ENCODE measurements at regions not wholly inside any gene's neighbourhood (a gene's known extent, or its start where the extent isn't known, plus 50 kb on each side); places are given as distances from the start of the nearest gene placed in this dataset.

DNA sequence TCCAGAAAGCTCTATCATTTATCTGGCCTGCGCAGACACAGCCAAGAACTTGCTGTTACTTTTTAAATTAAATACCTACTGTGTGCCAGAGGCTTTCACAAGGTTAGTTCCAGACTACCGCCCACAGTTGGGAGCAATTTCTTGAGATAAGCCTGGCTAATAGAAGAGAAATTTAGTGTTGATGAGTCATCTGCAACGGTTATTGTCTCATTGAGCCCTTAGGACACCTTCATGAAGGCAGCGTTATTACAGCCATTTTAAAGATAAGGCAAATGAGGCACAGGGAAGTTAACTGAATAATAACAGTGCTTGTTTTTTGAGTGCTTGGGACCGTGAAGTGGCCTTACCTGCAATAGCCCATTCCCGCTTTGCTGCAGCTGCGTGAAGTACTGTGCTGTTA is 292.9 kb upstream of the MSX2 start:
- no peak for DNase-seq
- Histone ChIP-seq H3K4me1 (no peaks in the 10 kb centered on the region), H3K36me3 (no peaks in the 10 kb centered on the region), H3K27me3 (replicated peaks in 1 of 7) (peaks cover 0 to 33% (median 0%) of the 10 kb centered on the region in 7 donors), H3K9me3 (no peaks in the 10 kb centered on the region), H3K4me3 (no peak overlapping the region), H3K27ac (no peak overlapping the region)
- WGBS, 5 donors, result 82 to 94% (median 89%) methylated on average over 7 of the region's 7 CpGs
- intact Hi-C loops (cut with DNase I; ENCODE audit: low total_unique reads), result no loop called here
- TF ChIP-seq POLR2AphosphoS5 (IDR thresholded peaks at IDR 0.05), result no peak
- no peak for TF ChIP-seq POLR2A (IDR thresholded peaks at IDR 0.05)
- TF ChIP-seq, protein P1, sequence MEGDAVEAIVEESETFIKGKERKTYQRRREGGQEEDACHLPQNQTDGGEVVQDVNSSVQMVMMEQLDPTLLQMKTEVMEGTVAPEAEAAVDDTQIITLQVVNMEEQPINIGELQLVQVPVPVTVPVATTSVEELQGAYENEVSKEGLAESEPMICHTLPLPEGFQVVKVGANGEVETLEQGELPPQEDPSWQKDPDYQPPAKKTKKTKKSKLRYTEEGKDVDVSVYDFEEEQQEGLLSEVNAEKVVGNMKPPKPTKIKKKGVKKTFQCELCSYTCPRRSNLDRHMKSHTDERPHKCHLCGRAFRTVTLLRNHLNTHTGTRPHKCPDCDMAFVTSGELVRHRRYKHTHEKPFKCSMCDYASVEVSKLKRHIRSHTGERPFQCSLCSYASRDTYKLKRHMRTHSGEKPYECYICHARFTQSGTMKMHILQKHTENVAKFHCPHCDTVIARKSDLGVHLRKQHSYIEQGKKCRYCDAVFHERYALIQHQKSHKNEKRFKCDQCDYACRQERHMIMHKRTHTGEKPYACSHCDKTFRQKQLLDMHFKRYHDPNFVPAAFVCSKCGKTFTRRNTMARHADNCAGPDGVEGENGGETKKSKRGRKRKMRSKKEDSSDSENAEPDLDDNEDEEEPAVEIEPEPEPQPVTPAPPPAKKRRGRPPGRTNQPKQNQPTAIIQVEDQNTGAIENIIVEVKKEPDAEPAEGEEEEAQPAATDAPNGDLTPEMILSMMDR (IDR thresholded peaks at IDR 0.05 in 8 of 11, conservative IDR thresholded peaks at IDR 0.05 in 3 of 11), result no peak

DNA sequence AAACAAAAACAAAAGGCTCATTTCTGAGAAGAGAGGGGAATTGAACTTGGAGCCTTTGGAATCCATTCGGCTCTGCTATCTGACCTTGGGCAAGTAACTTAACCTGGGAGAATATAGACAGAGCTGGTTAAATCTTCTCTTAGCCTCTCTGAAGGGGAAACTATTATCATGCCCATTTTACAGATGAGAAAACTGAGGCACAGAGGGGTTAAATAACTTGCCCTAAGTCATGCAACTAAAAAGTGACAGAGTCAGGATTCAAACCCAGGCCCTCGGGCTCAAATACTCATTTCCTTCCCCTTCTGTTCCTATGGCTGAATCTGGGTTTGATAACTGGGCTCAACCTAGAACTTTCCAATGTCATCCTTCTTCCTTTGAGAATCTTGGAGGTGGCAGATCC is 291.3 kb upstream of the MSX2 start:
- WGBS, 5 donors, result 72 to 85% (median 78%) methylated on average over 2 of the region's 2 CpGs
- H3K27ac ChIP-seq, result no peak overlapping the region
- intact Hi-C loops (cut with DNase I; ENCODE audit: low total_unique reads), result no loop called here

DNA sequence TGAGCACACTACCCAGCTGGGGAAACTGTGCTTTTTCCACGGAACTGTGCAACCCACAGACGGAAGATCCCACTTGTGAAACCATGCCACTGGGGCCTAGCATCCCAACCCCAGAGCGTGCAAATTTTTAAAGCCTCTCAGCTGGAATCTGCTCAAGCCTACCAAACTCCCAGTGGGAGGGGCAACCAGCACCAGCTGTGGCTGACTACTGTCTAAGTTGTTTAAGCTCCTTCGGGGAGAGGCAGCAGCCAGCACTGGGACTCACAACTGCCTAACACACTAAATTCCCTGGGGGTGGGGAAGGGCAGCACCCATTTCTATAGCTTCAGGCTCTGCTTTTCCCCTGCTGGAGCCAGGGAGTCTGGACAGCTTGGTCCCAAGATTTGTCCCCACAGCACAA is 287.6 kb upstream of the MSX2 start:
- 72 to 81% (median 78%) methylated on average over 4 of the region's 4 CpGs for WGBS, 5 donors
- Histone ChIP-seq H3K27ac (no peak overlapping the region), H3K27me3 (replicated peaks in 1 of 7) (peaks cover 0 to 19% (median 0%) of the 10 kb centered on the region in 7 donors), H3K4me3 (no peak overlapping the region), H3K36me3 (no peaks in the 10 kb centered on the region), H3K9me3 (no peaks in the 10 kb centered on the region), H3K4me1 (no peaks in the 10 kb centered on the region)
- intact Hi-C loops (cut with DNase I; ENCODE audit: low total_unique reads), result no loop called here
- no peak for DNase-seq
- TF ChIP-seq POLR2AphosphoS5 (IDR thresholded peaks at IDR 0.05) (no peak), POLR2A (IDR thresholded peaks at IDR 0.05) (no peak)
- TF ChIP-seq, protein P1 (IDR thresholded peaks at IDR 0.05 in 8 of 11, conservative IDR thresholded peaks at IDR 0.05 in 3 of 11), result no peak

More for the DNA sequence above, 291.3 kb upstream of the MSX2 start:
- H3K9me3 ChIP-seq, result no peaks in the 10 kb centered on the region
- no peak for TF ChIP-seq POLR2AphosphoS5 (IDR thresholded peaks at IDR 0.05)
- H3K36me3 ChIP-seq, result no peaks in the 10 kb centered on the region
- peaks cover 0 to 38% (median 0%) of the 10 kb centered on the region in 7 donors for H3K27me3 ChIP-seq (replicated peaks in 1 of 7)
- no peaks in the 10 kb centered on the region for H3K4me1 ChIP-seq
- no peak for DNase-seq
- no peak overlapping the region for H3K4me3 ChIP-seq

DNA sequence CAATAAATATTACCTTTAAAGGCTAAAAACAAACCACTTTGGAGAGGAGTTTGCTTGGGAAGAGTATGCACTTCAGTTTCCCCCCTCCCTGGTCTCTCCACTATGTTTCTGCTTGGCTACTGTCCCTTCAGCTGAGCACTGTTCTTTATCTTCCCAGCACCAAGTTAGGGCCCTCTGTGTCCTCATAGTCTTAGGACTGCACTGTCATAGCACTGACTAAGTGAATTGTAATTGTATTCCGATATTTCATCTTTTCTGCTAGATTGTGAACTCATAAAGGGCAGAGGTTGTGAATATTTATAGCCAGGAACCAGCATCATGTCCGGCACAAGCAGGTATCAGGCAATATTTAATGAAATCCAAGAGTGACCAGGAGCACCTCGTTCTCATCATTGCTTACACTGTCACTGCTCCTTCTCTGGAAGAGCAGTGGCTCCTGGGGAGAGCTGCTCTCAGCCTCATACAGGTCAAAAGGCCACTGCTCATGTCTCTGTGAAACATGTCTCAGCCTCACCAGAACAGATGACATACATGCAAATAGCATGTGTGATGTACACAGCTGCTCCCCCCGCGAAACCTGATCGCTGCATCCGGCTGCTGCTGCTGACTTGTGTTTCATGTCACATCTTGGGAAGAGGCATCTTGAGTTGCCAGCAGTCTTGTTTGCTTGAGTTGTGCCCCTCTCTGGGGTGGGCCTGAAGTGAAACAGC is 279.7 kb upstream of the MSX2 start:
- DNase-seq, result no peak
- Histone ChIP-seq H3K9me3 (peaks cover 0 to 16% (median 0%) of the 10 kb centered on the region in 8 donors), H3K4me1 (no peaks in the 10 kb centered on the region), H3K36me3 (no peaks in the 10 kb centered on the region), H3K27ac (no peak overlapping the region), H3K4me3 (no peak overlapping the region), H3K27me3 (replicated peaks in 1 of 7) (peaks cover 0 to 17% (median 0%) of the 10 kb centered on the region in 7 donors)
- TF ChIP-seq, protein P1 (IDR thresholded peaks at IDR 0.05 in 8 of 11, conservative IDR thresholded peaks at IDR 0.05 in 3 of 11), result no peak
- TF ChIP-seq POLR2AphosphoS5 (IDR thresholded peaks at IDR 0.05), result no peak
- no peak for TF ChIP-seq POLR2A (IDR thresholded peaks at IDR 0.05)
- intact Hi-C loops (cut with DNase I; ENCODE audit: low total_unique reads), result no loop called here
- 71 to 85% (median 82%) methylated on average over 7 of the region's 7 CpGs for WGBS, 5 donors
